C4-2B (cell line): ENCODE measurements at regions not wholly inside any gene's neighbourhood (a gene's known extent, or its start where the extent isn't known, plus 50 kb on each side); places are given as distances from the start of the nearest gene placed in this dataset.
"Not testable (repeated sequence)": the region's sequence is repeated elsewhere in the genome, so short reads cannot be mapped to it uniquely, and the experiment has no call there.

ENCODE experiments used
- H3K27ac ChIP-seq: fragments of 450-650 bp; 2 replicates; pipeline ENCODE4 v1.5.1; 2017
- ZFX ChIP-seq: fragments of 450-650 bp; IDR thresholded peaks from 2 replicates; pipeline ENCODE4 v1.6.1; 2017
- TF ChIP-seq, protein P1 (sequence below): fragments of 450-650 bp; conservative IDR thresholded peaks from 2 replicates; pipeline ENCODE4 v1.5.1; 2017; ENCODE audit warnings: mild to moderate bottlenecking

DNA sequence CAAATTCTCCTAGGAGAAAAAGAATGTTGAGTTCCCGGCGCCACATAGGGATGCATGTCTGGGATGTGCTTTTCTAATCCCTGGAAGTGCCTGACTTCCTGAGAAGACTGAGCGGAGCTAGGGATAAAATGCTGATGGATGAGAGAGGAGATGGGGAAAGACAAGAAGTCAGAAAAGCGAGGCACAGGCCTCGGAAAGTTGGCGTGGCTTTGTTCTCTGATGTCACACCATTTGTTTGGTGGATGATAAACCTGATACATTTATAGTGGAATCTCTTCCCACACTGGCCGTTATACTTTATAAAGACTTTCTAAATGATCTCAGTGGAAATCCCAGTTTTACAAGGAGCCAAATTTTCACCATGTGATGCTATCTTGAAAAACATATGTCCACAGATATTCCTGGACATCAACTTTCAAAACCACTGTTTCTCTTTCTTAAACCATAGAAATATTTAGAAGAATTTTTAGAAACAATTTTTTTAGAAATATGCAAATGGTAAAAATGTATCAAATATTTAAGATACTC, 188.8 kb upstream of the SVIL start:
- no peak overlapping the region for H3K27ac ChIP-seq
- TF ChIP-seq, protein P1, sequence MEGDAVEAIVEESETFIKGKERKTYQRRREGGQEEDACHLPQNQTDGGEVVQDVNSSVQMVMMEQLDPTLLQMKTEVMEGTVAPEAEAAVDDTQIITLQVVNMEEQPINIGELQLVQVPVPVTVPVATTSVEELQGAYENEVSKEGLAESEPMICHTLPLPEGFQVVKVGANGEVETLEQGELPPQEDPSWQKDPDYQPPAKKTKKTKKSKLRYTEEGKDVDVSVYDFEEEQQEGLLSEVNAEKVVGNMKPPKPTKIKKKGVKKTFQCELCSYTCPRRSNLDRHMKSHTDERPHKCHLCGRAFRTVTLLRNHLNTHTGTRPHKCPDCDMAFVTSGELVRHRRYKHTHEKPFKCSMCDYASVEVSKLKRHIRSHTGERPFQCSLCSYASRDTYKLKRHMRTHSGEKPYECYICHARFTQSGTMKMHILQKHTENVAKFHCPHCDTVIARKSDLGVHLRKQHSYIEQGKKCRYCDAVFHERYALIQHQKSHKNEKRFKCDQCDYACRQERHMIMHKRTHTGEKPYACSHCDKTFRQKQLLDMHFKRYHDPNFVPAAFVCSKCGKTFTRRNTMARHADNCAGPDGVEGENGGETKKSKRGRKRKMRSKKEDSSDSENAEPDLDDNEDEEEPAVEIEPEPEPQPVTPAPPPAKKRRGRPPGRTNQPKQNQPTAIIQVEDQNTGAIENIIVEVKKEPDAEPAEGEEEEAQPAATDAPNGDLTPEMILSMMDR, result no peak
- TF ChIP-seq ZFX, result no peak

DNA sequence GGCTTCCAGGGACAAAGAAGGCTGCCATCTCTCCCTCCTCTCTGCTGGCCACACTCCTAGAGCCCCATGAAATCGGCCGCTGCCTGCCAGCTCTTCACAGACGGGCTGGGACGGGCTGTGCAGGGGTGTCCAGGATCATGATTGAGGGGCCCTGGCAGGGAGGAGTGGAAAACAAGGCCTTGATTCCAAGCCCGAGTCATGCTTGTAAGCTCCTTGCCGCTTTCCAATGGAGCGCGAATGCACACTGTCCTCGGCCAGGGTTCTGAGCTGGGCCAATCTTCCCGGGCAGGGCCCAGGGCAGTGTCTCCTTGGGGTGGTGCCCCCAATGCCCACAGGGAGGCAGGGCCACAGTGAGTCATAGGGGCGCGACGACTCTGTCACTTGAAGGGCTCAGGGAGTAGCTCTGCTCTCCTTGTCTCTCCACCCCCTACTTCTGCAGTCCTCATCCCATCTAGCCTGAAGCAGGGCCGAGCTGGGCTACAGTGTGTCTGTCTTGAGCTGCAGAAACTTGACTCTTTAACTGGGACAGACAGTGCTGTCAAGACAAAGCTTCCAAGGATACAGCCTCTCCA, 186.2 kb upstream of the SVIL start:
- H3K27ac ChIP-seq, result no peak overlapping the region
- TF ChIP-seq, protein P1, result no peak
- TF ChIP-seq ZFX, result no peak

DNA sequence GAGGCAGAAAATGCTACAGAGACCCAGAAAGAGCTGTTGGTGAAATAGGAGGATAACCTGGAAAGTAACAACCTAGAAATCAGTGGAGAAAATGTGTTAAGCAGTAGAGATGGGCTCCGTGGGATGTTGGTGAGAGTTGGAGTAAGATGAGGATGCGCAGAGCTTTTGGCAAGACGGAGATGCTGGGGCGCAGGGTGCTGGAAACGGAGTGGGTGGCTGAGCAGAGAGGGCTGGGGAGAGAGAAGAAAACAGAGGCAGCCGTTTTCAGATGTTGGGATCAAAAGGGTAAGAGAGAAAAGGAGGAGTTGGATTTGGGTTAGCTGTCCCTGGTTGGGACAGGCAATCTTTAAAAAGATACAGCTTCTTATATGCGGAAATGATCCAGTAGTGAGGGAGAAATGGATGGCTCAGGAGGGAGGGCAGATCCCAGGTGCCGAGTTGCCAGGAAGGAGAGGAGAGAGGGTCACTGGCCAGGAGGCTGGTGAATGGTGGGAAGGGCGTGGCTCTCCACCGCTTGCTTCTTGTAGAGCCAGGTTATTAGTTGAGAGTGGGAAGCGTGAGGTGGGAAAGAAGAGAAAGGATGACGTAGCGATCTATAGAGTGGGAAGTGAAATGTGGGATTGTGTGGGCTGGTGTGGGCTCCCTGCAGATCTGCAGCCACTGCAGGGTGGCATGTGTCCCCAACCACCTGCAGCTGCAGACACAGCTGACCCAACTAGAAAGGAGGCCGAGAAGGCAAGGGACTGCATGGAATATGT, 182.2 kb upstream of the SVIL start:
- TF ChIP-seq, protein P1, result no peak
- TF ChIP-seq ZFX, result no peak
- H3K27ac ChIP-seq, result no peak overlapping the region

DNA sequence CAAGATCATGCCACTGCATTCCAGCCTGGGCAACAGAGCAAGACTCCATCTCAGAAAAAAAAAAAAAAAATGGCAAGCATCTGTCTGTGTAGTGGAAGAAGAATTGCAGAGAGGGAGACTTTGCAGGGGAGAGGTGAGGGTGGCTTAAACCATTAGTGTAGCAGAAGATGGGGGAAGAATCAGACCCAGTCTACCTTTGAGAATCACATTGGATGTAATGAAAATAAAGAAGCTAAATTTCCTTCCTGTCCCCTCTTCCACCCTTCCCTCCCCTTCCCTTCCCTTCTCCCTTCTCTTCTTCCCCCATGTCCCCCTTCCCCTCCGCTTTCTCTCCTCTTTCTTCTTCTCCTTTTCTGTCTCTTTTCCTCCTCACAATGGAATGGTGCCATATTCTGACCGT, 180.8 kb upstream of the SVIL start:
- H3K27ac ChIP-seq, result no peak overlapping the region
- TF ChIP-seq, protein P1, result no peak
- no peak for TF ChIP-seq ZFX

DNA sequence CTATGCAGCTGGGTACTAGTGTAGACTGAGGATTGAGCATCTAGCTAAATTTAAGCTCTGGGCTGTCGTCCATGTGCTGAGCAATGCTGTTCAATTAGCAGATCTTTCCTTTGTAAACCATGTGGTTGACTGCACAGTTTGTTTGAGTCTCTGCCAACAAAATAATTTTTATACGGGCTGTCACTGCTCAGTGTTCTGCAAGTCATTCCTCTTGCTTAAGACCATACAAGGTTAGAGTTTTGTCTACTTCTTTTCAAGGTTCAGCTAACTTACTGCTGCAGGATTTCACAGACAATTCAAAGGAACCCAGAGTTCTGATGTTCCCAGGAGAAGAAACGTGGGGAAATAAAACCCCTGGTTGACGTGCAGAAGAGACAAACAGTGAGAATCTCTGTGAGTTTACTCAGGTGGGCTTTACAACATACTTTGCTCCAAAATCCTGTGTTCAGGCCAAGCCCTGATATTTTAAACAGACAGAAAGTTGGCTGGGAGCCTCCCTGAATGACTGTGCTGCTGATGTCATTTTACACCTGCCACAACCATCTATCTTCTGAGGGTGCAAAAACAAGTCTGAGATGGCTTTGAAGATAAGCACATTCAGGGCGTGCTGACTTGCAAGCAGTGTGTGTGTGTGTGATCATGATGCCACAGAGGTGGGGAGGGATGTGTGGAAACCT, 177.1 kb upstream of the SVIL start:
- TF ChIP-seq, protein P1, result no peak
- TF ChIP-seq ZFX, result no peak
- peak overlapping the region; percentile 3; the same call in 1 of the 2 replicates for H3K27ac ChIP-seq

DNA sequence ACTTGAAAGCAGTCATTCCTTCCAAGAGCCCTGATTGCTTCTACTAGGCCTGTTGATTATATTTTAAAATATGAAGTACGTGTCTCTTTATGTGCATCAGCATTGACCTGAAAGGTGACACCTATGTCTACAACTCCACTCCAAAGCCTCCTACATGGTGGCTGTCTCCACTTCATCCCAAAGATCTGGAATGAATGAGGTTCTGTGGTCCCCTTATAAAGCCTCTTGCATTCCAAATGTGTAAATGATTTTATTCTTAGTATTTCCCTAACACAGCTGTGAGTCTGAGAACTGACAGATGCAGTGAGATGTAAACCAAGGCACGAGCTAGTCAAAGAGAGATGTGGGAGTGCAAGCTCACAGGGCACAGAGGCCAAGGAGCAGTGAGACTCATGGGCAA, 176.0 kb upstream of the SVIL start:
- no peak for TF ChIP-seq ZFX
- TF ChIP-seq, protein P1, result no peak
- no peak overlapping the region for H3K27ac ChIP-seq

DNA sequence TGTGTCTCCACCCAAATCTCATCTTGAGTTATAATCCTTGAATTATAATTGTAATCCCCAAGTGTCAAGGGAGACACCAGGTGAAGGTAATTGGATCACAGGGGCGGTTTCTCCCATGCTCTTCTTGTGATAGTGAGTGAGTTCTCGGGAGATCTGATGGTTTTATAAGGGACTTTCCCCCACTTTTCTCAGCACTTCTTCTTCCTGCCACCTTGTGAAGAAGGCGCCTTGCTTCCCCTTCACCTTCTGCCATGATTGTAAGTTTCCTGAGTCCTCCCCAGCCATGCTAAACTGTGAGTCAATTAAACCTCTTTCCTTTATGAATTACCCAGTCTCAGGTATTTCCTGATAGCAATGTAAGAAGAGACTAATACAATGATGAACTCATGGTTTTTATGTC, 175.5 kb upstream of the SVIL start:
- H3K27ac ChIP-seq, result not testable (repeated sequence)
